ENCODE measurements at regions not wholly inside any gene's neighbourhood (a gene's known extent, or its start where the extent isn't known, plus 50 kb on each side); places are given as distances from the start of the nearest gene placed in this dataset.

DNA sequence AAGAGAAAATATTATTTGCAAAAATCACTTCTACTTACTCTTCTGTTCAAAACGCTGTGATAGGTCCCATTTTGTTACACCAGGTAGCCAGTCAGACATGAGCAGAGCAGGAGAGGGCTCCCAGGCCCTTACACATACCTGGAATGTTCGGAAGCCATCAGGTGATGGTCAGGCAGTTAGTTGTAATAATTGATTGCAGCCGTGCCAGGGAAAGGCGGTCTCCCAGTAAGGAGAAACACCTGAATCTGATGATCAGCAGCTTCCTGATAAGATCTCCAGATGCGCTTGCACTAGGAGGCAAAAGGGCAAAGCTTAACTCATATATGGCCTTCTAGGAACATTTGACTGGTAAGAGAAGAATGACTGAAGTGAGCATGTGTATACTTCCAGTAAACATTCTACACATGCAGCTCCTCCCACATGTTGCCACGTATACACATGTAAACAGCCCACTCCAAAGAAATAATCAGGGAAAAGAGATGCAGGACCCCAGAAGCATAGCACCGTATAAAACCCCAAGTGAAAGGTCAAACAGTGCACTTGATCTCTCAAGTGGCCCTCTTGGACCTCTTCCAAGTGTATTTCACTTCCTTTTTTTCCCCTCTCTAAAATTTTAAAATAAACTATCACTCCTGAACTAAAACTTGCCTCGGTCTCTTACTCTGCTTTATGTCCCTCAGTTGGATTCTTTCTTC, 1338.0 kb downstream of the FSTL5 start:
- dilution Hi-C loops (cut with MboI; ENCODE audit: extremely low pct_ligation_motif_present, low sequenced_read_pairs) = no loop called here
- H3K36me3 ChIP-seq (ENCODE audit: control insufficient read depth in 2 of 2, extremely low read depth in 1 of 2, insufficient read depth in 2 of 2, low read length in 2 of 2) = no peaks in the 10 kb centered on the region
- no peak for DNase-seq (ENCODE audit: low read depth, low spot score)
- TF ChIP-seq, protein P1, sequence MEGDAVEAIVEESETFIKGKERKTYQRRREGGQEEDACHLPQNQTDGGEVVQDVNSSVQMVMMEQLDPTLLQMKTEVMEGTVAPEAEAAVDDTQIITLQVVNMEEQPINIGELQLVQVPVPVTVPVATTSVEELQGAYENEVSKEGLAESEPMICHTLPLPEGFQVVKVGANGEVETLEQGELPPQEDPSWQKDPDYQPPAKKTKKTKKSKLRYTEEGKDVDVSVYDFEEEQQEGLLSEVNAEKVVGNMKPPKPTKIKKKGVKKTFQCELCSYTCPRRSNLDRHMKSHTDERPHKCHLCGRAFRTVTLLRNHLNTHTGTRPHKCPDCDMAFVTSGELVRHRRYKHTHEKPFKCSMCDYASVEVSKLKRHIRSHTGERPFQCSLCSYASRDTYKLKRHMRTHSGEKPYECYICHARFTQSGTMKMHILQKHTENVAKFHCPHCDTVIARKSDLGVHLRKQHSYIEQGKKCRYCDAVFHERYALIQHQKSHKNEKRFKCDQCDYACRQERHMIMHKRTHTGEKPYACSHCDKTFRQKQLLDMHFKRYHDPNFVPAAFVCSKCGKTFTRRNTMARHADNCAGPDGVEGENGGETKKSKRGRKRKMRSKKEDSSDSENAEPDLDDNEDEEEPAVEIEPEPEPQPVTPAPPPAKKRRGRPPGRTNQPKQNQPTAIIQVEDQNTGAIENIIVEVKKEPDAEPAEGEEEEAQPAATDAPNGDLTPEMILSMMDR (optimal IDR thresholded peaks at IDR 0.05 in 1 of 3, IDR thresholded peaks at IDR 0.05 in 1 of 3, conservative IDR thresholded peaks at IDR 0.05 in 1 of 3; ENCODE audit: extremely low read depth in 1 of 3, insufficient read depth in 2 of 3, low read length in 3 of 3) = no peak
- TF ChIP-seq EZH2 (IDR thresholded peaks at IDR 0.05; ENCODE audit: low read length) = no peak
- no peaks in the 10 kb centered on the region for H3K9me3 ChIP-seq (ENCODE audit: control insufficient read depth, low read depth, low read length)
- no peaks in the 10 kb centered on the region for H3K27me3 ChIP-seq (ENCODE audit: control insufficient read depth, extremely low read depth, insufficient read depth, low read length)
- no peak overlapping the region for H3K9ac ChIP-seq (ENCODE audit: control insufficient read depth, extremely low read depth, insufficient read depth, low read length)
- no peak overlapping the region for H3K4me3 ChIP-seq (ENCODE audit: control insufficient read depth in 2 of 3, extremely low read depth in 1 of 3, insufficient read depth in 2 of 3, low read depth in 1 of 3, low read length in 3 of 3)
- no peak overlapping the region for H3K4me2 ChIP-seq (ENCODE audit: control insufficient read depth, extremely low read depth, insufficient read depth, low read depth, low read length)
- no peaks in the 10 kb centered on the region for H3K4me1 ChIP-seq (ENCODE audit: control insufficient read depth, extremely low read depth, insufficient read depth, low read length)
- no peak for FAIRE-seq
- H3K27ac ChIP-seq (ENCODE audit: control insufficient read depth, insufficient read depth, low read length) = no peak overlapping the region
- no peaks in the 10 kb centered on the region for H4K20me1 ChIP-seq (ENCODE audit: control insufficient read depth, extremely low read depth, insufficient read depth, low read length)
- no peaks in the 10 kb centered on the region for H3K79me2 ChIP-seq (ENCODE audit: control insufficient read depth, insufficient read depth, low read length)
- no peaks in the 10 kb centered on the region for H3K9me1 ChIP-seq (ENCODE audit: control insufficient read depth, extremely low read depth, insufficient read depth, low read length)
- H2AFZ ChIP-seq (ENCODE audit: control insufficient read depth, low read length) = no peak overlapping the region

- dilution Hi-C loops (cut with MboI; ENCODE audit: extremely low pct_ligation_motif_present, low sequenced_read_pairs) = no loop called here
- FAIRE-seq (no peak), DNase-seq (ENCODE audit: low read depth, low spot score) (no peak)
- no peaks in the 10 kb centered on the region for H3K9me3 ChIP-seq (ENCODE audit: control insufficient read depth, low read depth, low read length)
- no peaks in the 10 kb centered on the region for H3K9me1 ChIP-seq (ENCODE audit: control insufficient read depth, extremely low read depth, insufficient read depth, low read length)
- H3K27ac ChIP-seq (ENCODE audit: control insufficient read depth, insufficient read depth, low read length) = no peak overlapping the region
- no peaks in the 10 kb centered on the region for H4K20me1 ChIP-seq (ENCODE audit: control insufficient read depth, extremely low read depth, insufficient read depth, low read length)
- H3K4me2 ChIP-seq (ENCODE audit: control insufficient read depth, extremely low read depth, insufficient read depth, low read depth, low read length) = no peak overlapping the region
- H3K79me2 ChIP-seq (ENCODE audit: control insufficient read depth, insufficient read depth, low read length) = no peaks in the 10 kb centered on the region
- H3K36me3 ChIP-seq (ENCODE audit: control insufficient read depth in 2 of 2, extremely low read depth in 1 of 2, insufficient read depth in 2 of 2, low read length in 2 of 2) = no peaks in the 10 kb centered on the region
- TF ChIP-seq EZH2 (IDR thresholded peaks at IDR 0.05; ENCODE audit: low read length) = no peak
- TF ChIP-seq, protein P1 (optimal IDR thresholded peaks at IDR 0.05 in 1 of 3, IDR thresholded peaks at IDR 0.05 in 1 of 3, conservative IDR thresholded peaks at IDR 0.05 in 1 of 3; ENCODE audit: extremely low read depth in 1 of 3, insufficient read depth in 2 of 3, low read length in 3 of 3) = no peak
- no peak overlapping the region for H3K4me3 ChIP-seq (ENCODE audit: control insufficient read depth in 2 of 3, extremely low read depth in 1 of 3, insufficient read depth in 2 of 3, low read depth in 1 of 3, low read length in 3 of 3)
- H2AFZ ChIP-seq (ENCODE audit: control insufficient read depth, low read length) = no peak overlapping the region
- H3K4me1 ChIP-seq (ENCODE audit: control insufficient read depth, extremely low read depth, insufficient read depth, low read length) = no peaks in the 10 kb centered on the region
- no peak overlapping the region for H3K9ac ChIP-seq (ENCODE audit: control insufficient read depth, extremely low read depth, insufficient read depth, low read length)
- no peaks in the 10 kb centered on the region for H3K27me3 ChIP-seq (ENCODE audit: control insufficient read depth, extremely low read depth, insufficient read depth, low read length)
These were observed 1337.5 kb downstream of the FSTL5 start for GRCh38 chr4:160826339-160826679.

All from keratinocyte (primary cell).